ENCODE measurements at regions not wholly inside any gene's neighbourhood (a gene's known extent, or its start where the extent isn't known, plus 50 kb on each side); places are given as distances from the start of the nearest gene placed in this dataset.

DNA sequence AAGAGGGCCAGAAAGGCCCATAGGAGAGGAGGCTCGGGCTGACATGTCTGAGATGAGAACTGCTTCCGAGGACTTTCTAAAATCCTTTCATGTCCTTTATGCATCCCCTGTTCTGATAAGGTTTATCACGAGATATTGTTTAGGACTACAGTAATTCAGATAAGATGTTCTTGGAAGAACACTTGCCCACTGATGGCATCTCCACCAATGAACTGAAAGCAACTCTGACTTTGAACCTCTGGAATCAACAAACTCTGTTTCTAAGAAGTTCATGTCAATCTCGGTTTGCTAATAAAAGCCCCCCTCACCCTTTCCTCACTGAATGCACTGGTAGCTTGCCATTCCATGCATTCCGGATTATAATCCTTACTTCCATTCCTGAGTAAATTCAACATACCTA is 90.9 kb downstream of the FGF9 start:
- TF ChIP-seq POLR2A (IDR thresholded peaks at IDR 0.05), result no peak
- no peak for TF ChIP-seq CTCF (IDR thresholded peaks at IDR 0.05)
- no peak for TF ChIP-seq EP300 (IDR thresholded peaks at IDR 0.05)
- TF ChIP-seq POLR2AphosphoS5 (IDR thresholded peaks at IDR 0.05), result no peak

Data from gastroesophageal sphincter (tissue), 3 donors.